Vagina (tissue), 2 donors: ENCODE measurements at regions not wholly inside any gene's neighbourhood (a gene's known extent, or its start where the extent isn't known, plus 50 kb on each side); places are given as distances from the start of the nearest gene placed in this dataset.

Experiments used
- DNase-seq, 2 donors: peaks; one replicate each; pipeline ENCODE4 v3.0.0-alpha.2; 2017; ENCODE audit errors: extremely low spot score in 2 of 2
- H3K27ac ChIP-seq: fragments of 200-600 bp; sonication (generic); one replicate; pipeline ENCODE4 v1.5.1; 2019
- H3K27me3 ChIP-seq: fragments of 200-600 bp; sonication (generic); one replicate; pipeline ENCODE4 v1.5.1; 2019
- H3K36me3 ChIP-seq, 2 donors: fragments of 200-600 bp; sonication (generic); one replicate each; pipeline ENCODE4 v1.5.1; 2017 to 2019
- H3K4me1 ChIP-seq: fragments of 200-600 bp; sonication (generic); one replicate; pipeline ENCODE4 v1.5.1; 2019
- H3K4me3 ChIP-seq, 2 donors: fragments of 200-600 bp; sonication (generic); 1 replicate in 1 of 2; 2 replicates in 1 of 2; pipeline ENCODE4 v1.5.1; 2016 to 2019
- H3K9me3 ChIP-seq: fragments of 200-600 bp; sonication (generic); one replicate; pipeline ENCODE4 v1.5.1; 2019
- CTCF ChIP-seq, 3 experiments: fragments of 450-650 bp in 2 of 3; fragments of 200-600 bp in 1 of 3; sonication (generic) in 1 of 3; IDR thresholded peaks; one replicate each; pipeline ENCODE4 v1.5.1; 2017 to 2019; ENCODE audit warnings: antibody characterized with exemption in 3 of 3, mild to moderate bottlenecking in 2 of 3, moderate library complexity in 2 of 3
- POLR2A ChIP-seq, 2 donors: fragments of 450-650 bp; IDR thresholded peaks; one replicate each; pipeline ENCODE4 v1.6.1; 2017; ENCODE audit warnings: antibody characterized with exemption in 2 of 2, mild to moderate bottlenecking in 2 of 2, moderate library complexity in 2 of 2
- POLR2AphosphoS5 ChIP-seq, 2 donors: sonication (generic); formaldehyde crosslinking; IDR thresholded peaks; one replicate each; pipeline ENCODE4 v1.9.0; 2017; ENCODE audit warnings: antibody characterized with exemption in 2 of 2, mild to moderate bottlenecking in 2 of 2, low read depth in 1 of 2; ENCODE audit not compliant: insufficient read depth in 1 of 2
- intact Hi-C: fragments of 100-400 bp; cut with DNase I; formaldehyde crosslinking; loops from one replicate; pipeline ENCODE4 v1.15.1; 2023

DNA sequence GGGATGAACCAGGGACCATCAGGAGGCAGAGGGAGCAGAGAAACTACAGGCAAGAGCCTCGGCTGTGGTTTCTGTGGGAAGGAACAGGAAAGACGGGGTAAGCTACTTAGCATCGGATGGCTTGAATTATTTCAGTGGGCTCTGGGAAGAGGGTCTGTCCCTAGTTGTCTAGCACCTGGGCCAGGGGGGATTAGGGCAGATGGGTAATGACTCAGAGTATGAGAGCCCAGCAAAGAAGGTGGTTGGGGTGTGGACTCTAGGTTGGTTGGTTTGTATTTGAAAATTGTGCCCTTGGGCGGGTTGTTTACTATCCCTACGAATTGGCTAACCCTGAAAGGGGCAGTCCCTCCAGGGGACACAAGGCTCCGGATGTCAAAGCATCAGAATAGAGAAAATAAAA, 148.5 kb upstream of the TAB2 start:
- Histone ChIP-seq H3K27me3 (no peaks in the 10 kb centered on the region), H3K27ac (no peak overlapping the region), H3K4me1 (no peaks in the 10 kb centered on the region), H3K9me3 (no peaks in the 10 kb centered on the region), H3K4me3 (no peak overlapping the region), H3K36me3 (no peaks in the 10 kb centered on the region)
- TF ChIP-seq POLR2AphosphoS5 (IDR thresholded peaks at IDR 0.05; ENCODE audit: insufficient read depth in 1 of 2, low read depth in 1 of 2) (no peak), CTCF (IDR thresholded peaks at IDR 0.05) (no peak), POLR2A (IDR thresholded peaks at IDR 0.05) (no peak)
- DNase-seq: no peak
- intact Hi-C loops: no loop called here

DNA sequence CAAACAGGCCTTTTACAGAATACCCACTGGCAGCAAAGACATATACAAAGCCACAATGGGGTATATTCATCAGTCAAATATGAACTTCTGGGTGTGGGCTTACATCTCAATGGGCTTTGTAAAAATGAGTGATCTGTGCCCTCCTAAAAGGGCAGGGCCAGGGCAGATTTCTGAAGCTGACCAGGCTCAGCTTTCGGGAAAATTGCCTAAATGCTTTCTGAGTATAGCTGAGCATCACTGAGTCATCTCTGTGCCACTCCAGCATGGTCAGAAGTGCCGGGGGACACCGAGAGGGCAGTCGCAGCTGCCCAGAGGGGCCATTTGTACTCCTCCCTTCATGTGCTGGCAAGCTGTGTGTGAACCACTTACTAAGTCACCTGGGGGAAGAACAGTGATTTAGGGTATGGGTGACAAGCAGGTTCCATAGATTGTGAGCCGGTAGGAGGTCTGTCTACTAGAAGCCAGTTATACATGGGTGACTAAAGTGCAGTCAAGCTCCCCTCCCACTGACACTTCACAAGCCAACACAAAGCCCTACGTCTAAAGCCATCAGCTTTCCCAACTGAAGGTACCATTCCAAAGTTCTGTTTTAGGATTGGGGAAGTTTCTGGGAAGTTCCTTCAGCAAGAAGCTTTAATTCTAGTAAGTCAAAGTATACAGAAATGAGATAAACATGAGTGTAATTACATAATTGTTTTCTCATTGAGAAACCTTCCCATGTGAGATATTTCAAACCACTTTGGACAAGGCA, 147.6 kb upstream of the TAB2 start:
- no peak for TF ChIP-seq CTCF (IDR thresholded peaks at IDR 0.05)
- no peak for TF ChIP-seq POLR2AphosphoS5 (IDR thresholded peaks at IDR 0.05; ENCODE audit: insufficient read depth in 1 of 2, low read depth in 1 of 2)
- no peak for TF ChIP-seq POLR2A (IDR thresholded peaks at IDR 0.05)
- no peak for DNase-seq
- H3K27me3 ChIP-seq: no peaks in the 10 kb centered on the region
- H3K36me3 ChIP-seq: no peaks in the 10 kb centered on the region
- no peak overlapping the region for H3K4me3 ChIP-seq
- H3K27ac ChIP-seq: peak overlapping the region; percentile 34
- intact Hi-C loops: no loop called here
- H3K4me1 ChIP-seq: no peaks in the 10 kb centered on the region
- H3K9me3 ChIP-seq: no peaks in the 10 kb centered on the region

GRCh38 chr6:149170564-149171452, 146.7 kb upstream of the TAB2 start:
- Histone ChIP-seq H3K4me1 (no peaks in the 10 kb centered on the region), H3K4me3 (no peak overlapping the region), H3K36me3 (no peaks in the 10 kb centered on the region), H3K9me3 (no peaks in the 10 kb centered on the region), H3K27me3 (no peaks in the 10 kb centered on the region), H3K27ac (peak overlapping the region; percentile 22)
- DNase-seq: peak in 1 of 2 donors; percentile 92
- TF ChIP-seq POLR2AphosphoS5 (IDR thresholded peaks at IDR 0.05; ENCODE audit: insufficient read depth in 1 of 2, low read depth in 1 of 2) (peak in 1 of 2 donors; percentile 48), CTCF (IDR thresholded peaks at IDR 0.05) (no peak)
- intact Hi-C loops: no loop called here

- intact Hi-C loops: no loop called here
- H3K4me1 ChIP-seq: no peaks in the 10 kb centered on the region
- H3K4me3 ChIP-seq: no peak overlapping the region
- H3K27ac ChIP-seq: no peak overlapping the region
- H3K27me3 ChIP-seq: no peaks in the 10 kb centered on the region
- no peak for DNase-seq
- TF ChIP-seq CTCF (IDR thresholded peaks at IDR 0.05) (no peak), POLR2AphosphoS5 (IDR thresholded peaks at IDR 0.05; ENCODE audit: insufficient read depth in 1 of 2, low read depth in 1 of 2) (no peak), POLR2A (IDR thresholded peaks at IDR 0.05) (no peak)
- no peaks in the 10 kb centered on the region for H3K36me3 ChIP-seq
- no peaks in the 10 kb centered on the region for H3K9me3 ChIP-seq
Measured at GRCh38 chr6:149173222-149173621, 144.3 kb upstream of the TAB2 start.

GRCh38 chr6:149174962-149175361, 142.6 kb upstream of the TAB2 start:
- Histone ChIP-seq H3K4me3 (no peak overlapping the region), H3K4me1 (no peaks in the 10 kb centered on the region)

More at GRCh38 chr6:149174962-149175361, 142.6 kb upstream of the TAB2 start:
- H3K27ac ChIP-seq: no peak overlapping the region
- H3K36me3 ChIP-seq: no peaks in the 10 kb centered on the region
- TF ChIP-seq CTCF (IDR thresholded peaks at IDR 0.05) (no peak), POLR2AphosphoS5 (IDR thresholded peaks at IDR 0.05; ENCODE audit: insufficient read depth in 1 of 2, low read depth in 1 of 2) (no peak), POLR2A (IDR thresholded peaks at IDR 0.05) (no peak)
- intact Hi-C loops: no loop called here
- H3K27me3 ChIP-seq: no peaks in the 10 kb centered on the region
- DNase-seq: no peak
- no peaks in the 10 kb centered on the region for H3K9me3 ChIP-seq
